SIG-M5 treated with dmso at 0.1 percent for 504 hours (cell line): ENCODE measurements at regions not wholly inside any gene's neighbourhood (a gene's known extent, or its start where the extent isn't known, plus 50 kb on each side); places are given as distances from the start of the nearest gene placed in this dataset.

ENCODE experiments used
- DNase-seq: peaks from one replicate; lab custom pipeline; 2025; ENCODE audit not compliant: unreplicated experiment; lab: John Stamatoyannopoulos, UW

DNA sequence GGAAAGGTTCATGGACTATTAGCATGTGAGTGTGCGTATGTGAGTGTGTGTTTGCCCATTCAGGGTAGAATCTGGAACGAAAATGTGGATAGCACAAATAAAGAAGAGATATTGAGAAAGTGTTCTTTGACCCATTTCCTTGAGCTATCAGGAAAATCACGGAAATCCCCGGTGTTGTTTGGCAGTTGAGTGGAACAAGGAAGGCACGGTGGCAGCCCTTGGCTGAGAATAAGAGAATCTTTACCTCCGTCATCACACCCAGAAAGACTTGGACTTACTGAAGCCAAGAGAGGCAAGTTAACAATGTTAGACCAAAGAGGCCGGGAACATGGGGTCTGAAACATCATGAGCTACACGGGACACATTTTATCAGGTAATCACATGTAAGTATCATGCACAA, 588.9 kb upstream of the BTBD3 start:
- DNase-seq, result no peak

DNA sequence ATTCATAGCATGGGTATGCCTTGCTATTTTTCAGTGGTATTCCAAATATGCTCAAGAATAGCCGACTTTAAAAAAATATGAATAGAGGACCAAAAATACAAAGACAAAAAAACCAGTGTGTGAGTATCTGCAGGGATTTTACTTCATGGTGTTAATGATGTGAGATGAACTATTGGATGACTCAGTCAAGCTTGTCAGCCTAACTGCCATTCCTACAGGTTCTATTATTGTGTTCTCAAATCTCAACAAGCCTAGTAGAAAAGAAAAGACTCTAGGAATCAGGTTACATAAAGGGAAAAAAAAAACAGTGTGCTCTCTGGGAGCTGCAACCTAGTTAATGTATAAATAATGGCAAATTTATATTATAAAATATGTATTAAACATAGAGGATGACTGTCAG, 588.4 kb upstream of the BTBD3 start:
- DNase-seq, result no peak

DNA sequence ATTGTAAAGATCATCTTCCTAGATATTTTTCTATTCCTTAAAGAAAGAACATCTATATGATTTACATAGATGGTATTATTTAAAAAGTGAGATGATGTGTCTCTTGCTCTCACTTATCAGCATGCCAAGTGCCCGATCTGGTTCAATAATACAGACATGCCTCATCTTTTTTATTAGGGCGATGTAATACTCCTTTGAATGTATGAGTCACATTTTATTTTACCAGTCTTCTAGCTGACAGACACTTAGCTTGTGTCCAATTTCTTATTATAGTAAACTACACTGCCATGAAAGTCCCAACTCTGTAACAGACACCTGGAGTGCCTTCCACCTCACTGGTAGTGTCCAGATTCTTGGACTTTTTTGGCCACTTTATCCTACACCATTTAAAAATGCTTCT, 586.6 kb upstream of the BTBD3 start:
- no peak for DNase-seq

DNA sequence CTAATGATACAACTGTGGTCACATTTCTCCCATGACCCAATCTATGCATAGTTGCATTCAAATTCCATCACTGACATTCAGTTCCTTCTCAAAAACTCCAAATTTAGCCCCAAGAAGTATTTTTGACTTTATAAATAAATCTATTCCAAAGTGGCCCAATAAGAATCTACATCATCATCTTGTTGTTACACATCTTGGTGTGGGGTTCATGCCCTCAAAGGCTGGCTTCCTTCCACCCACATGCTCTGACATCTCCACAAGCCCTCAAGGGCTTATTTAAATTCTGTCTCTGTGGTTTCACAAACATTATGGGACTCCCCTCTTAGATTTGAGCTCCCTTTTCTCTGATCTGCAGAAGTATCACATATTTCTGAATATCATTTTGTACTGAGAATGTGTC, 585.3 kb upstream of the BTBD3 start:
- no peak for DNase-seq

DNA sequence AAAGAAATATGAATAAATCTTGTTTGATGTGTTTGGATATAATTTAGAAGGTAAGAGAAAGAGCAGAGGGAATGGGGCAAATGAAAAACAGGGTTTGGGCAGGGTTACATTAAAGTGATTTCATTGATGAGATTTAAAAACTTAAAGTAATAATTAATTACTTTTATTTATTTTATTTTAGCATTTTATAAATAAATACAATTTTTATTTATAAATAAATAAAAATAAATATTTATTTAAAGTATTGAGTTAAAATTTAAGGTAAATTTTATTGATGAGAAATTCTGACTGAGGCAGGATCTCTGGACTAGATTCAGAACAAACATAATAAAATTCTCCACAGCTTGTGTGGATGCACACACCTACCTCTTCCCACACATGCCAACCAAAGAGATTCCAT, 584.1 kb upstream of the BTBD3 start:
- no peak for DNase-seq

DNA sequence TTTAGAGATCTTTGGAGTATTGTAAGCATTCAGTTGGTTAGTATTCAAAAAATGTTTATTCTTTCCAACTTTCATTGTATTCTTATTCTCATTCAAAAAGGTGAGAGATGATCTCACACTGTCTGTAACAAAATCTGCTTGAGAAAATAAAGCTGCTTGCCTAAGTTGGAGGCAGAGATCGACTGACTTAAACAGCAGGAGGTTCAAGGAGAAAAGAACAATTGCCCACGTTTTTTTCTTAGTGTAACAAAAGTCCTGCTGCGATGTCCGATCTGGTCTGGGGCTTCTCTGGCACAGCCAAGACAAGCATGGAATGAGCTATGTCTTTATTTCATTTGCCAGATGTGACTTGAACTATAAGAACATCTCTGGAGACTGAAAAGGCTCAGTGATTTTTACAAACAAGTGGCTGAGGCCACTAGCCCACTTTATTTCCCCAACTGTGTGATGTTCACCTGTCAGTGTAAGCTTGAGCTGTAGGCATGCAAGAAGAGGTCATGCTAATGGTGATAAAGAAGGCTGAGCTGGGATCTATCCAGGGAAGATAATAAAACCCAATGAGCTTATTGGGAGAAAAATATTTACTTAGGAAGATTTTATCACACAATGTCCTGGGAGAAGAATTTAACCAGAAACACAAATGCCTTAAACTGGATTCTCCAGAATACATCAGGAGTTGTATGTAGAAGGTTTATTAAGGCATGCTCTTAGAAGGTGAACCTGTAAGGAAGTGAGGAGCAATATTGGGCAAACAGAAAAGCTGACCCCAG, 580.1 kb upstream of the BTBD3 start:
- no peak for DNase-seq

DNA sequence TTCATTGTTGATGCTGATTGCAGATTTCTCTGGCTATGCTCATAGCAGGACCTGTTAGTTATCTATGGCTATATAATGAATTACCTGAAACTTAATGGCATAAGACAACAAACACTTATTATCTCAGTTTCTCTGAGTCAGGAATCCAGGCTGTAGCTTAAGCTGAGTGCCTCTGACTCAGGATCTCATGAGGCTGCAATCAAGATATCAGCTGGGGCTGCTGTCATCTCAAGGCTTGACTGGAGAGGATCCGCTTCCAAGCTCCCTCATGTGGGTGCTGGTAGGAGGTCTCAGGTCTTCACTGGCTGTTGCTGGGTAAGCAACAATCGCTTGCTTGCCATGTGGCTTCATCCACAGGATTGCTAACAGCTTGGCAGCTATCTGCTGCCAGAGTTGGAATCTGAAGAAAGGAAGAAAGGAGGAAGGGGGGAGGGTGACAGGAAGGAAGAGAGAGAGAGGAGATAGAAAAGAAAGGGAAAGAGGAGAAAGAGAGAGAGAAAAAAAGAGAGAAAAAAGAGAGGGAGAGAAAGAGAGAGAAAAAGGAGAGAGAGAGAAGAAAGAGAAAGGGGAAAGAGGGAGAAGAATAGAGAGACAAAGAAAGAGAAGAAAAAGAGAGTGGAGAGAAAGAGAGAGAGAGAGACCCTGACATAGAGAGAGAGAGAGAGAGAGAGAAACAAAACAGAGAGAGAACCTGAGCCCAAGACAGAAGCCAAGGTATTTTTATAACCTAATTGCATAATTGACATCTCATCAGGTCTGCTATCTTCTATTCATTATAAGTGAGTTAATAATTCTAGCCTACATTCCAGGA, 579.0 kb upstream of the BTBD3 start:
- DNase-seq, result no peak

DNA sequence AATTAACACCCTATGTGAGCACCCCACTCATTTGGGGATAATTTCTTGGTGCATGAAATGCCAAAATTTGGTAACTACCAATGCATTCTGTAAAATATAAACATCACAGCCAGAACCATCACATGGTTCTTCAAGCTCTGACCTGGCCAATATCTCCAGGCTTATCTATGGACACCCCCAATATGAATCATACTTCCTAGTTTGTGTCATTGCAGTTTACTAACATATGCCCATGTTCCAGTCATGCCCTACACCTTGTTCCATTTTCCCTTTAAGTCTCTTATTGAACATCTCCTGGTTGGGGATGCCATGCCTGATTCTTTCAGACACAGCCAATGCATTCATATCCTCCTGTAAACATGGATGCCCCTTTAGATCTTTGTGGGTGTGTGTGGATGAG, 572.8 kb upstream of the BTBD3 start:
- DNase-seq, result no peak

DNA sequence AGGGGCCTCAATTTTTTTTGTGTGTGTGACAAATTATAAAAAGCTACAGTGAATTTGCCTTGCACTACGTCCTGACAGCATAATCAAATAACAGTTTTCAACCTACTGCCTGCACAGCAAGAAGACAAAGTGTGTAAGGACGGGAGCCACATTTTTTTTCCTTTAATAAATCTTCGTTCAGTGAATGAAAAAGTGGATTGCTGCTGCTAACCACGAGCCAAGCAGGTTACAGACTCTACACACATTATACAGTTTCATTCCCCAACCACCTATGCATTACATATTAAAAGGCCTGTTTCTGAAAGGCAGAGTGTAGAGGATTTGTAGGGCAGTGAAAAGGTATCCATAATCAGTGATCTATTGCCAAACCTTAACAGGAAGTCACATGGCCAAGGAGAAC, 570.0 kb upstream of the BTBD3 start:
- DNase-seq, result no peak

DNA sequence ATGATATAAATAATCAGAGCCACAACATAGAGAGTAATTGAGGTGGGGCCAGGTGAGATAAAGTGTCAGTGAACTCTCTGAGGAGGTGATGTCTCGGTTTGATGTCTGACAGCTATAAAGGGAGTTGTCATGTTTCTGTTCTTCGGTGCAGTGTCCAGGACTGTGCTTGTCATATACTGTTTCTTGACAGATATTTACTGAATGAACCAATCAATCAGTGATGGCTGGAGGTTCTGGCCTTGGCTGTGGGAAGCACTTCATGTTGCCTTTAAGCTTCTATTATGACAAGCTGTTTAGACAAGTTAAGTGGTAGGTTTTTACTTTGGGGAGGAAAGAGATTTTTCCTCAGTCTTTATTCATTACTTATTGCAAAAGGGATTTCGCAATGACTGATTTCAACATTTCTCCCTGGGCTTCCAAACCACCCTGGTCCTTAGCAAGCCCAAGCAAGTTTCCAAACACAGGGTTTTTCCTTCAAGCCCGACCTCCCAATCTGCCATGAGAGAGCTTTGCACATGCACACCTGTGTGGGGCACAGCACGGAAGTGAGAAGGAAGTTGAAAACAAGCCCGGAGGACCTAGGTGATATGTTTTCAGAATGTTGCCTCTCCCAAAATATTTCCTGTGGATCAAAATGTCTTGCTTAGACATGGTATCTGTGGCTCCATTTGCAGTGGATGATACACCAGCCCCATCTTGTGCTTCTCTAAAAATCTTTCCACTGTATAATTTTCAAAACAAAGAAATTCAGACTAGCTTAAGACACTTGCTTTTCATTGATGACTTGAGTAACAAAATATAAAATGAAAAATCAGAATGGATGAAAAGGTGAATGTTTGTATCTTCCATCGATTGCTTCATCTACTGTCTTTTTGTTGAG, 567.3 kb upstream of the BTBD3 start:
- DNase-seq, result peak; percentile 31

DNA sequence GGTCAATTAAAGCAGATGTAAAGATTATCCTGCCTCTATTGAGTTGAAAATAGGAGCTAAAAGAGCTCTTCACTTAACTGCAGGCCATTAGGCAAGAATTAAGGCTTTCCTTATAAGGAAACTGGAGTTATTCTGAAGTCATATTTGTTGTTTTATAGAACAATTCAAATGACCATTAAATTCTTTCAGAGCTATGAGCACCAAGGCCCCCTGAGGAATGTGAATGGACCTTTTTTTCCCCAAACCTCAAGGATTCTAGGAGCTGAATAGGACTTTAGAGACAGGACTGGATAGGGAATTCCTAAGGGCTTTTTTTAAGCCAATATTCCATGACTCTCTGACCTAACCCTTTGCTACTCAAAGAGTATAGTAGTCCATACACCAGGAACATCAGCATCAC, 565.7 kb upstream of the BTBD3 start:
- DNase-seq, result no peak

DNA sequence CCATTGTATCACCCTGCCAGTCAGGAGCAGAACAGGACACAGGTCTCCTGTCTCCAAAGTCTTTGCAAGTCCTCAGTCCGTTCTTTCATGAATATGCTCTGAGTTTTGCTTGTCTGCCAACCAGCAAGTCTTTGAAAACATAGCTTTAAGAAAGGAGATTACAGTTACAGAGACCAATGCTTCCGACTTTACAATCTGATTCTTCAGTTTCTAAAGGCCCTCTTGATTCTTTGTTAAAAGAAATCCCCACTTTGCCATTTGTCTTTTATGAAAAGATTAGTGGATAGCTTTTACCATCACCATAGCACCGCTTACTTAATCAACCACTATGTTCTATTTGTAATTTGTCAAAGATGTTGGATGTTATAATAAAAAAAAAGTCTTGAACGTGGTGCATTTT, 562.8 kb upstream of the BTBD3 start:
- no peak for DNase-seq

DNA sequence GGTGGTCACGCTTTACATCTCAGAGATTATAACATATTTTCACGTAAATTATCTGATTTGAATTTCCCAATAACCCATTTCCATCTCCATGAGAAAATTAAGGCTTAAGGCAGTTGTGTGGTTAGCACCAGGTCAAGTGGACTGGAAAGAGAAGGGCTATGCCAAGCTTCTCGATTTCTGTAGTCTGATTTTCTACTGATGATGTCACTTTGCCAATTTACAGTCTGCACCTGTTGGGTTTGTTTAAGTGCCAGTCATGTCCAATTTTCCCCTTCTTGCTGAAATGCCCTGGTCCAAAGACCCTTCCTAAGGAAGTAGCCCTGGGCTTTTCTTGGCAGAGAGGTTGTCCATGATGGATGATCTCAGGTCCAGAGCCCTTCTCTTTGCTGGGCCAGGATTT, 562.3 kb upstream of the BTBD3 start:
- DNase-seq, result no peak

DNA sequence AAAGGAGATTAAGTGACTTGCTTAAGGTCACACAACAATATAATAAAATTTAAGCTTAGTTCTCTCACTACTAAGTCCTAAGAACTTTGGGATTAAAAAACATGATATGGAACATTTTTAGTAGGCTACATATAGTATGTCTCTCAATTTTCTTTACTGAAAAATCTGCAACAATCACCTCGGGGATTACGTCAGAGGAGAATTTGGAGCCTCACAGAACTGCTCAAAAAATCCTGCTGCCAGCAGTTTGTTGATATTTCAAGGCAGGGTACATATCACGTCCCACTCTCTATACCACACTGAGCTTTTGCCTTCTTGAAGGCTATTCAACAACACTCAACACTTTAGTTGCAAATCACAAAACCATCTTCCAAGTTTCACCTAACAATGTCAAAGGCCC, 561.6 kb upstream of the BTBD3 start:
- no peak for DNase-seq

DNA sequence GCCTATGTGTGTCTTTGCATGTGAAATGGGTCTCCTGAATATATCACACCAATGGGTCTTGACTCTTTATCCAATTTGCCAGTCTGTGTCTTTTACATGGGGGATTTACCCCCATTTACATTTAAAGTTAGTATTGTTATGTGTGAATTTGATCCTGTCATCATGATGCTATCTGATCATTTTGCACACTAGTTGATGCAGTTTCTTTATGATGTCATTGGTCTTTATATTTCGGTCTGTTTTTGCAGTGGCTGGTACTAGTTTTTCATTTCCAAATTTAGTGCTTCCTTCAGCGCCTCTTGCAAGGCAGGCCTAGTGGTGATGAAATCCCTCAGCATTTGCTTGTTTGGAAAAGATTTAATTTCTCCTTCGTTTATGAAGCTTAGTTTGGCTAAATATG, 555.2 kb upstream of the BTBD3 start:
- DNase-seq, result no peak

DNA sequence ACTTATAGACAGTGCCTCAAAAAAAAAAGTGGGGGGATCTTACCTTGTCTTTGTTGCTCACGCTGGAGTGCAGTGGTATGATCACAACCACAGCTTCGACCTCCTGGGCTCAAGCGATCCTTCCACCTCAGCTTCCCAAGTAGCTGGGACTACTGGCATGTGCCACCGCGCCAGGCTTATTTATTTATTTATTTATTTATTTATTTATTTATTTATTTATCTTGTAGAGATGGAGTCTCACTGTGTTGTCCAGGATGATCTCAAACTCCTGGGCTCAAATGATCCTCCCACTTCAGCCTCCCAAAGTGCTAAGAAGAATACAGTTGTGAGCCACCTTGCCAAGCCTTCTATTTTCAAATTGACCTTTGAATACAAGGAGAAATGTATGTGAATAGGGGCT, 553.0 kb upstream of the BTBD3 start:
- DNase-seq, result no peak

DNA sequence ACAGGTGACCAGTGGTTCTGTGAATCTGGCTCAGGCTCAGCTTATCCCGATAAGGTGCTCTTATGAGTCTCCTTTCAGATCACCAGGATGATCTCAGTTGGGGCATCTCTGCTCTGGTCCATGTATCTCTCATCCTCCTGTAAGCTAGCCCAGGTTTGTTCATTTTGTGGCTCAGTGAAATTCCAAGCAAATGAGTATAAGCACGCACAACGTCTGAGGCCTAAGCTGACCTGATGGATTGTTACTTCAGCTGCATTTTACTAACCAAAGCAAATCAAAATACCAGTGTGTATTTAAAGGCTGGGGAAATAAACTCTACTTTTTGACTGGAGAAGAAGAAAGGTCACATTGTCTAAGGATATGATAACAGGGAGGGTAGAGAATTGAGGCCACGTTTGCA, 551.0 kb upstream of the BTBD3 start:
- no peak for DNase-seq

DNA sequence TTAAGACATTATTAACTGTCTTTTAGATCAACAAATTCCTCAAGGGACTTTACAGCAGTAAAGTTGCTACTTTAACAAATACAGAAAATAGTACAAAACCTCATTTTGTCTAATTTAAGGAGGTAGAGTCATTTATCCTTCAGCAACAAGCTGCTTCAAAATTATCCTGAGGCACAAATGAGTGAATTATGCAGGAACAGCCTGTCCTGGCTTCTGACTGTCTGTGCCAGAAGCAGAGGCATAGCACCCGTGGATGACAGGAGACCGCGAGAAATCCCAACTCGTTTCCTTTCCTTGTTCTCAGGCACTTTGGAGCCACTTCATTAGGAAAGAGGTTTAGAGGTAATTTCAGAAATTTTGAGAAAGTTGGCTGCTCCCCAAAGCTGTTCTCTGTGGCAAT, 549.2 kb upstream of the BTBD3 start:
- no peak for DNase-seq

DNA sequence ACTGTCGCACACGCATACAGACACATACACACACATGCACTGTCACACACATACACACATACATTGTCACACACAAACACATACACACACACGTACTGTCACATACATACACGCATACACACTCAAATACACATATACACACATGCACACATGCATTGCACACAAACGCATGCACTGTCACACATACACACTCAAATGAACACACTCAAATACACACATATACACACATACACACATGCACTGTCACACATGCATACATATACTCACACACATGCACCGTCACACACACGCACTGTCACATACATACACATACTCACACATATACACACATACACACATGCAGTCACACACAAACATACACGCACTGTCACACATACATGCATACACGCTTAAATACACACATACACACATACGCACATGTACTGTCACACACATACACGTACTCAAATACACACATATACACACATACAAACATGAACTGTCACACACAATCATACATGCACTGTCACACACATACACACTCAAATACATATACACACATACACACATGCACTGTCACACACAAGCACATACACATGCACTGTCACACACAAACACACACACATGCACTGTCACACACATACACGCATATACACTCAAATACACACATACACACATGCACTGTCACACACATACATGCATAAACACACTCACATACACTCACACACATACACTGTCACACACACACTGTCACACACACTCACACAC, 548.6 kb upstream of the BTBD3 start:
- no peak for DNase-seq

DNA sequence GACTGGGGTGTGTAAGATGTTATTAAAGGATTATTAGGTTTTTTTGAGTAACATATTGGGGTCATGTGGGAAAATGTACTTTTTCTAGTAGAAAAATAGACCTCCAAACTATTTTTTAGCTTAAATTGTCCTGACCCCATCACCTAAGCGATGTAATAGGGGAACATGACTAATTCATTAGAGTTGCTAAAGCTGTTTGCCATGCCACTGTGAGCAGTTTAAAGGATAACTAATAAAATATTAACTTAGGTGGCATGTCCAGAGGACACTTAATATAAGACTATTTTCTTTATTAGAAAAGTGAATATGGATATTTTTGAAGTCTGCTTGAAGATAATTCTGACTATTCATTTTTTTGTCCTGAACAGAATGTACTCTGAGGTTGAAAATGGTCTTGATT, 545.9 kb upstream of the BTBD3 start:
- DNase-seq, result no peak
